UCSD-AML1 (cell line): ENCODE measurements at regions not wholly inside any gene's neighbourhood (a gene's known extent, or its start where the extent isn't known, plus 50 kb on each side); places are given as distances from the start of the nearest gene placed in this dataset.

ENCODE experiments used
- DNase-seq: peaks from one replicate; lab custom pipeline; 2025; ENCODE audit not compliant: unreplicated experiment; lab: John Stamatoyannopoulos, UW

DNA sequence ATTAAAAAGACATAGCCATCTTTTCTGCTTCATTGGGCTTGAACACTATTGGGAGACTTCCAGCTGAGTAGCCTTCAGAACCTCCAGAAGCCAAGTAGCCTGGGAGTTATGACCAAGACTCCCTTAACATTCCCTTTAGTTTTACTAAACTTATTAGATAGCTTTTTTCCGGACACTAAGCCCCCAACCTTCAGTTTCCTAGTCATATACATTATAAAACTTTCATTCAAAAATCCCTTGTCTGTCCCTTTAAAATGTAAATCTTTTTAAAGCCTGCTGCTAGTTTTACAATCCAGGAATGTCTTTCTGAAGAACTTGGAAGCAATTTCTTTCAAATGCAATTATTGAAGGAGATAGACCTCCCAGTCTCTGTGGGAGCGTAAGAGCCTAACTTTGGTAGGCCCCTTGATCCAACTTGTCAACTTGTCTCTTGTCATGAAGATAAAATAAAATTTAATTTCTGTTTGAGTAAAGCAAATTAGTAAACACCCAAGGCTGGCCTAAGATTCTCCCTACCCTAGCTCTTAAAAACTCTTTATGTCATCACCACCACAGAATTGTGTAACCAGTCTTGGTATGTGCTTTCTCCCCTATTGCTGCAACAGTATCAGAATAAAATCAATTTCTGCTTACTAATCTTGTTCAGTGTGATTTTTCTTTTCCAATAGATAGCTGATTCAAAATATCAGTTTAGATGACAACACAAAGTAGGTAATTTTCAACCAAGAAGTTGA, 796.2 kb downstream of the PLA2G4A start:
- no peak for DNase-seq

DNA sequence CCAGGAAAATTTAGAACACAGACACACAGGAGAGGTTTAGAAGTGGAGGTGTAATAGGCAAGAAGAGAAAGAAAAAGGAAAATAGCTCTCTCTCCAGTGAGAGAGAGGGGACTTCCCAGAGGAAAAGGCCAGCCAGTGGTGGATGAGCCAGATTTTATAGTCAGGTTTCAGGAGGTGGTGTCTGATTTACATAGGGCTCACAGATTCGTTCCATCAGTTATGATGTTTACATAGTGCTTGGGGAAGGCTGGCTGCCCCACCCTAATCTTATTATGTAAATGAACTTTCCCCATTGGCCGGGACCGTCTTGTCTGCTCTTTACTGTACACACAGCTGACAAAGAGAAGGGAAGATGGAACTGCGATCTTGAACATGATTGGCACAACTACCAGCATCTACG, 797.3 kb downstream of the PLA2G4A start:
- DNase-seq, result no peak

DNA sequence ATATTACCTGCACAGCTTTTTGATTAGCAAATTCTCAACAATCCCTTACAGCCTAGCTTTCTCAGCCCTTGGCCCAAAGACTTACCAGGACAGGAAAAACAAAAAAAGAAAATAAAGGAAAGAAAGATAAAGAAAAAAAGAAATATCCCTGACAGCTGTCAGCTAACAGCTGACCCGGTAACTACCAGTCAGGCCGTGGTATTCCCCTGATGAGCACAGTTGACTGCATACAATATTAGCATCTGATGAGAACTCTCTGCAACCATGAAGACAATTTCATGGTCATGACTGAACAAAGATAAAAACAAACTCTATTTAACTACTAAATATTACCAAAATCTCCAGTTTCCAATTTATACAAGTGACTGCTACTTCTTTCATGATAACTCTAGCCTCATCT, 798.8 kb downstream of the PLA2G4A start:
- no peak for DNase-seq

- no peak for DNase-seq
Observed at GRCh38 chr1:187629075-187629474, 800.3 kb downstream of the PLA2G4A start.

DNA sequence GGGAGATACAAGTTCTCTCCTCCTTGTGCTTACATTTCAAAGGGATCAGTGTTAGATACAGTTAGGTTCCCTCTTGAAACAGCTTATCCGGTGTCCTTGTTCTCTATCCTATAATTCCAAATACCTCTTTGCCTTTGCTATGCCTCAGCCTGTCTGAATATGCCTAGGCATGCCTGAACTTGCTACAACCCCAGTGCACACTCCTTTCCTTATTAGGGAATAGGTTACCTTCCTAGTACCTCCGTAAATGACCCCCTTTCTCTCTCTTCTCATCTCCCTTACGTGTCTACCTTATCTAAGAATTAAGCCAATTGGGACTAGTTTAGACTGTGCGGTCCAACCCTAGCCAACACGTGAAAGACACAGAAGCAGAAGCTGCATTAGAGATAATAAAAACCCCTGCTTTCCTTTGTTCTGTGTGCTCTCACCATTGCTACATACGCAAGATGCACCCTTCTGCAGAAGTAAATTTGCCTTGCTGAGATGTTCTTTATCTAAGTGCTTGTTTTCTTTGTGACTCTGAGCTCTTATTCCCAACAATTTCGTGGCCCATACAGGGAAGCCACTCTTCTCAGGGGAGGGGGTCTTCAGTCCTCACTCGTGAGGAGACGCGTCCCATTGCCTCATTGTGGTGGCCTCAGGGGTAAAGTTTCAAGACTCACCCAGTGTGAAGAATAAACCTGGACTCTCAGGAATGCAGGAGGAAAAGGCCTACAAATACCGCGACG, 802.1 kb downstream of the PLA2G4A start:
- DNase-seq, result no peak

DNA sequence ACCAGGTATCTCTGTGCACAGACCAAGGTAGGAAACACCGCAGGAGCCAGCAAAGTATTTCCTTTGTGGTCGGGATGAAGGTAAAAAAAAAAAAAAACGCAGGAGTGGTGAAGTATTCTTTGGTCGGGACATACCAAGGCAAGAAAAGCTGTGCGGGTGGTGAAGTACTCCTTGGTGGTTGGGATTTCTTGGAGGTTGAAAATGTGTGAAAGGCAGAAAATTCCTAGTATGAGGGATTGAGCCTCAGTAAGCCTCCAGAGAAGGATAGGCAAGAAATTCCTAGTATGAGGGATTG, 802.6 kb downstream of the PLA2G4A start:
- no peak for DNase-seq

GRCh38 chr1:187631984-187632383, 803.2 kb downstream of the PLA2G4A start:
- peak; percentile 0 for DNase-seq

- DNase-seq, result no peak
Observed at GRCh38 chr1:187634940-187635339, 806.2 kb downstream of the PLA2G4A start.

GRCh38 chr1:187638733-187639434, 810.1 kb downstream of the PLA2G4A start:
- no peak for DNase-seq

DNA sequence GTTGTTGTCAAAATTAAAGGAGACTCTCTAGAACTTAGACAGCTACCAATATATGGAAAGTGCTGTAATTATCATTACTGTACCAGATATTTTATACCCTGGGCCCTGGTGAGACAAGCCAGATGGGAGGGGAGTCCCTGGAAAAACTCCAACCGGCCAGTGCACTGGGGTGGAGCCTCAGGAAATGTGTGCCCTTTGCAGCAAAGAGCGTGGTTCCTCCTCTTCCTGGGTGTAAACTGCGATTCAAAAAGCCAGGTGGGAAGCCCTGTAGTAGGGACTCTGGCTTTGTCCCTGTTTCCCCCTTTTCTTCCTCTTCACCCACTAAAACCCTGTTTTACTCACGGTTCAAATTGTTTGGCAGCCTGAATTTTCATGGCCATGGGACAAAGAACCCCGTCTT, 812.3 kb downstream of the PLA2G4A start:
- no peak for DNase-seq

DNA sequence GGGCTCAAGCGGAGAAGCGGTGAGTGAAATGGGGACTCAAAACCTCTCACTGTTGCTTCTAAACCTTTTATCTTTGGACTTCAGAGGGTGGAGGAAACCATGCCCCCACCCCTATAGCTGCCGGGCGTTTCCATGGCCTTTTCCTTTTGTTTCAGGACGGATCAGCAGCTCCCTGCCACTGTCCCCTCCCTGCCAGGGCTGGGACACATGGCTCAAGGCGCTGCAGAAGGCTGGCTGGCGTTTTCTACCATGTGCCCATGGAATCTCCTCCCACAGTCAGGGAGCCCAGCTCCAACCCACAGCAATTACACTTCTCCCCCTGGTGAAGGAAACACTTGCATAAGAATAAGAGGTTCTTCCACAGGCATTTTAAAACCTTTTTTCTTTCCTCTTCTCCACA, 812.7 kb downstream of the PLA2G4A start:
- DNase-seq, result no peak

- no peak for DNase-seq
Observed at GRCh38 chr1:187641907-187642306, 813.2 kb downstream of the PLA2G4A start.

- DNase-seq, result peak; percentile 1
Observed at GRCh38 chr1:187645651-187646050, 816.9 kb downstream of the PLA2G4A start.

DNA sequence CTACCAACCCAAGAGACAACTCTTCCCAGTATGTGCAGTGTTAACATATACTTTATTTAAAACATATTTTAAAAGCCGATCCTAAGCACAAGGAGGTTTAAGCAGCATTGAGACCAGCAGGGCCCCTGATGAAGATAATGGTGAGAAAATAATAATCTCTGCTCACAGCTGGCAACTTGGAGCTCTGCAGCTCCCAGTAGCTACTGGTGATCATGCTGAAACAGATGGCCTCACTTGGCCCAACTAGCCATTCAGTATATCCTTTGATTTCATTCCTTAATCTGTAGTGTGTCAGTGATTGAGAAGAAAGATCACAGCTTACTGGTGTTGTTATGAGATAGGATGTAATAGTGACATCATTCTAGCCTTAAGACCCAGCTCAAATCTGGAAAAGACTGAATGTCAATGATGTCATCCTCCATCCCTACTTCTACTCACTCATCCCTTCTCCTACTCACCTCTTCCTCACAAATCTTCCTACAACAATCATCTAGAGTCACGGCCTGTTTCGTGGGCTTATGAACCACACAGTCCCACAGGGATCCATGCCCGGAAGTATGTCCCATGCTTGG, 817.9 kb downstream of the PLA2G4A start:
- no peak for DNase-seq

DNA sequence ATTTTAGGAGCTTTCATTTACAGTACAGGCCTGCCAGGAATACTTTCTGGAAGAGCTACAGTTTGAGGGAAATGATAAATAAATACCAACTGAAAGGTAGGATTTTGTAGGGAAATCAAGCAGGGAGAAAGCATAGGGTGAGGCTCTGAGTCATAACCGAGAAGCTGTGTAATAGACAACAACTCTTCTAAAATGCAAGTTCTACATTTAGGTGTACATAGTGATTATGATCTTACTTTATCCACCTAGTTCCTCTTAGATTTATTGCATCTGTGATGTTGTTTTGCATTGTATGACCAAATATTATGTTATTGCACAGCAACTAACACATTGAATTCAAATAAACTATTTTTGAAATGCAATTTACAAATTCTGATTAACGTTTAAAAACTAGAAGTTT, 819.3 kb downstream of the PLA2G4A start:
- DNase-seq, result no peak

- no peak for DNase-seq
Observed at GRCh38 chr1:187654635-187655034, 825.9 kb downstream of the PLA2G4A start.

DNA sequence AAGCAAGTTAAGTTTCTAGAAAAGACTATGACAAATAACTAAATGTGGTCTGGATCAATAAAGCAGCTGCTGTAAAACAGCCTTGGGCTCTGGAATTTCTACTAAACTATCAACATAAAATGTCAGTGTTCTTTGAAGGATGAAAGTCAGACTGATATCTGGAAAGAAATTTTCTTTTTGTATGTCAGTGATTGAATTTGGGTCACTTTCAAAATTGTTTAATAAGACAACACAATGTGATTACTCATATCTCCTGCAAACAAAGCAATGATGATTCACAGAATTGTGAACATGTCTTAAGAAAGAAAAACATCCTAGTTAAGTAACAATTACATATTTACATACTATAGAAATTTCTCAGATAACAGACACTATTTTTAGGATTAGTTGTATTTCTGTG, 826.4 kb downstream of the PLA2G4A start:
- DNase-seq, result no peak

DNA sequence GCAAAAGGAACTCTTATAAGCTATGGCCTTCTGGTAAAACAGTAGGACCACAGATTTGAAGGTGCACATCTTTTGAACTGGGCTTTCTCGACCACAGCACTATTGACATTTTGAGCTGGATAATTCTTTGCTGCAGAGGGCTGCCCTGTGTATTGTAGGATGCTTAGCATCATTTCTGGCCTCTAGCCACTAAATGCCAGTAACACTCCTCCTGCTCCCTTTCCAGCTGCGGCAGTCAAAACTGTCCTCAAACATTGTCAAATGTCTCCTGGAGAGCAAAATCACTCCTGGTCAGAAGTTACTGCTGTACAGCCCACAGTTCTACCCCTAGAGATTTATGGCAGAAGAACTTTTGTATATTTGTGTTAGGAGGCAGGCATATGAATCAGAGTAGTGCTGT, 836.7 kb downstream of the PLA2G4A start:
- DNase-seq, result no peak

DNA sequence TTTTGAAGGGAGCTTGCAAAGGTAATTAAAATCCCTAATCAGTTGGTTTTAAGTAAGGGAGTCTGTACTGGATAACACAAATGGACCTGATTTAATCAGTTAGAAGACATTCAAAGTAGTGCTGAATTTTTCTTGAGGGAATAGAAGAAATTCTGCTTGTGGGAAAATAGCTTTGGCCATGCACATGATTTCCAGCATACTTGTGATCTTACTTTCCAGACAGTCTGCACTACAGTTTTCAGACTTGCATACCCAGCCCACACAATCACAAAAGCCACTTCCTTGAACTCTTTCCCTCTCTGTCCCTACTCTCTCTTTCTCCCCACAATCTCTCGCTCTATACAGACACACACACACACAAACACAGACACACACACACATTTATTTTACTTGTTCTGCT, 852.1 kb downstream of the PLA2G4A start:
- DNase-seq, result no peak

GRCh38 chr1:187682112-187682511, 853.4 kb downstream of the PLA2G4A start:
- DNase-seq, result no peak

DNA sequence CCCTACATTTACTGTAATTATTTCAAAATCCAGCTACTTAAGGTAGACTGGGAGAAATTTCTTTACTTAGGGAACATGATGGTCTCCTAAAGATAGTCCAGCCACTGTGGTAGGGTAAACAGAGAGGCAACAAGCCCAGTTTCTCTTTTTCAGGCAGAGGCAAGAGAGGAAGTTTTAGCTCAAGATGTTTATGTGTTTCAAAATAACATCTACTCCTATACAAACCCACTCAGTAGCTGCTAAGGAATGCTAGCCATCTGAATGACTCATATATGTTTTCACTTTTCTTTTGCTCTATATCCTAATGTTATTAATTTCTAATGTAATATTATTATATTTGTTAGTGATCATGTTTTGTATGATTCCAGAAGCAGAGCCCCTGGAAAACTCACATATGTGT, 856.6 kb downstream of the PLA2G4A start:
- DNase-seq, result no peak

- DNase-seq, result no peak
Observed at GRCh38 chr1:187689129-187689528, 860.4 kb downstream of the PLA2G4A start.
